ENCODE measurements at regions not wholly inside any gene's neighbourhood (a gene's known extent, or its start where the extent isn't known, plus 50 kb on each side); places are given as distances from the start of the nearest gene placed in this dataset.

GRCh38 chr13:42373048-42373812, 101.3 kb downstream of the AKAP11 start:
- Histone ChIP-seq H4K20me1 (ENCODE audit: low read depth) (no peaks in the 10 kb centered on the region), H3K9ac (no peak overlapping the region), H3K27ac (no peak overlapping the region), H3K79me2 (ENCODE audit: low read depth) (no peaks in the 10 kb centered on the region), H3K4me3 (no peak overlapping the region), H3K27me3 (no peaks in the 10 kb centered on the region), H3F3A (ENCODE audit: low read depth) (no peaks in the 10 kb centered on the region), H3K4me2 (no peak overlapping the region), H3K36me3 (no peaks in the 10 kb centered on the region), H3K4me1 (peaks cover 3% of the 10 kb centered on the region), H2AFZ (replicated peaks) (no peak overlapping the region), H3K9me3 (ENCODE audit: low read depth) (no peaks in the 10 kb centered on the region)
- H3K27ac Mint-ChIP-seq: no peak overlapping the region
- H3K4me1 Mint-ChIP-seq: no peaks in the 10 kb centered on the region
- no peaks in the 10 kb centered on the region for H3K9me3 Mint-ChIP-seq
- H3K27me3 Mint-ChIP-seq (ENCODE audit: insufficient read depth, low read depth): peaks cover 6% of the 10 kb centered on the region
- no peak overlapping the region for H3K4me3 Mint-ChIP-seq
- H3K36me3 Mint-ChIP-seq: no peaks in the 10 kb centered on the region
- DNase-seq (ENCODE audit: low spot score): no peak
- no peak for TF ChIP-seq CTCF (IDR thresholded peaks at IDR 0.05)
- TF ChIP-seq EZH2phosphoT487 (IDR thresholded peaks at IDR 0.05): no peak
- TF ChIP-seq EZH2 (IDR thresholded peaks at IDR 0.05): no peak

- H4K20me1 ChIP-seq (ENCODE audit: low read depth): no peaks in the 10 kb centered on the region
- no peaks in the 10 kb centered on the region for H3F3A ChIP-seq (ENCODE audit: low read depth)
- no peaks in the 10 kb centered on the region for H3K9me3 ChIP-seq (ENCODE audit: low read depth)
- Mint-ChIP-seq H3K9me3 (peaks cover 2% of the 10 kb centered on the region), H3K4me3 (no peak overlapping the region), H3K27me3 (ENCODE audit: insufficient read depth, low read depth) (peaks cover 2% of the 10 kb centered on the region), H3K36me3 (no peaks in the 10 kb centered on the region), H3K4me1 (no peaks in the 10 kb centered on the region), H3K27ac (no peak overlapping the region)
- H3K9ac ChIP-seq: no peak overlapping the region
- no peak overlapping the region for H2AFZ ChIP-seq (replicated peaks)
- H3K79me2 ChIP-seq (ENCODE audit: low read depth): no peaks in the 10 kb centered on the region
- no peak overlapping the region for H3K4me3 ChIP-seq
- H3K4me1 ChIP-seq: no peaks in the 10 kb centered on the region
- H3K27ac ChIP-seq: no peak overlapping the region
- H3K36me3 ChIP-seq: no peaks in the 10 kb centered on the region
- DNase-seq (ENCODE audit: low spot score): no peak
- no peak for TF ChIP-seq EZH2 (IDR thresholded peaks at IDR 0.05)
- no peak for TF ChIP-seq EZH2phosphoT487 (IDR thresholded peaks at IDR 0.05)
- TF ChIP-seq CTCF (IDR thresholded peaks at IDR 0.05): no peak
- H3K4me2 ChIP-seq: no peak overlapping the region
- H3K27me3 ChIP-seq: no peaks in the 10 kb centered on the region
Measured at GRCh38 chr13:42375663-42376062, 103.7 kb downstream of the AKAP11 start.

GRCh38 chr13:42377640-42378382, 105.9 kb downstream of the AKAP11 start:
- DNase-seq (ENCODE audit: low spot score): no peak
- no peak for TF ChIP-seq EZH2 (IDR thresholded peaks at IDR 0.05)
- no peak for TF ChIP-seq CTCF (IDR thresholded peaks at IDR 0.05)
- TF ChIP-seq EZH2phosphoT487 (IDR thresholded peaks at IDR 0.05): no peak
- H3K4me2 ChIP-seq: no peak overlapping the region
- H3F3A ChIP-seq (ENCODE audit: low read depth): no peaks in the 10 kb centered on the region
- H3K27me3 Mint-ChIP-seq (ENCODE audit: insufficient read depth, low read depth): no peaks in the 10 kb centered on the region
- H3K27ac Mint-ChIP-seq: no peak overlapping the region
- H3K4me1 Mint-ChIP-seq: no peaks in the 10 kb centered on the region
- H3K9ac ChIP-seq: no peak overlapping the region
- H3K4me3 ChIP-seq: no peak overlapping the region
- H3K27ac ChIP-seq: no peak overlapping the region
- peaks cover 8% of the 10 kb centered on the region for H3K9me3 Mint-ChIP-seq
- no peaks in the 10 kb centered on the region for H4K20me1 ChIP-seq (ENCODE audit: low read depth)
- no peaks in the 10 kb centered on the region for H3K9me3 ChIP-seq (ENCODE audit: low read depth)
- H3K27me3 ChIP-seq: no peaks in the 10 kb centered on the region
- H2AFZ ChIP-seq (replicated peaks): no peak overlapping the region
- no peak overlapping the region for H3K4me3 Mint-ChIP-seq
- no peaks in the 10 kb centered on the region for H3K79me2 ChIP-seq (ENCODE audit: low read depth)
- no peaks in the 10 kb centered on the region for H3K4me1 ChIP-seq
- no peaks in the 10 kb centered on the region for H3K36me3 ChIP-seq
- no peaks in the 10 kb centered on the region for H3K36me3 Mint-ChIP-seq
